SHP77 treated with DMSO at 0.1 percent for 48 hours (cell line): ENCODE measurements at regions not wholly inside any gene's neighbourhood (a gene's known extent, or its start where the extent isn't known, plus 50 kb on each side); places are given as distances from the start of the nearest gene placed in this dataset.
"Not testable (repeated sequence)": the region's sequence is repeated elsewhere in the genome, so short reads cannot be mapped to it uniquely, and the experiment has no call there.

ENCODE experiments used
- DNase-seq: peaks from one replicate; lab custom pipeline; 2025; lab: John Stamatoyannopoulos, UW

GRCh38 chr1:214861615-214862014, 220.9 kb upstream of the KCNK2 start:
- no peak for DNase-seq

- no peak for DNase-seq
Measured at GRCh38 chr1:214862421-214862820, 220.1 kb upstream of the KCNK2 start.

DNA sequence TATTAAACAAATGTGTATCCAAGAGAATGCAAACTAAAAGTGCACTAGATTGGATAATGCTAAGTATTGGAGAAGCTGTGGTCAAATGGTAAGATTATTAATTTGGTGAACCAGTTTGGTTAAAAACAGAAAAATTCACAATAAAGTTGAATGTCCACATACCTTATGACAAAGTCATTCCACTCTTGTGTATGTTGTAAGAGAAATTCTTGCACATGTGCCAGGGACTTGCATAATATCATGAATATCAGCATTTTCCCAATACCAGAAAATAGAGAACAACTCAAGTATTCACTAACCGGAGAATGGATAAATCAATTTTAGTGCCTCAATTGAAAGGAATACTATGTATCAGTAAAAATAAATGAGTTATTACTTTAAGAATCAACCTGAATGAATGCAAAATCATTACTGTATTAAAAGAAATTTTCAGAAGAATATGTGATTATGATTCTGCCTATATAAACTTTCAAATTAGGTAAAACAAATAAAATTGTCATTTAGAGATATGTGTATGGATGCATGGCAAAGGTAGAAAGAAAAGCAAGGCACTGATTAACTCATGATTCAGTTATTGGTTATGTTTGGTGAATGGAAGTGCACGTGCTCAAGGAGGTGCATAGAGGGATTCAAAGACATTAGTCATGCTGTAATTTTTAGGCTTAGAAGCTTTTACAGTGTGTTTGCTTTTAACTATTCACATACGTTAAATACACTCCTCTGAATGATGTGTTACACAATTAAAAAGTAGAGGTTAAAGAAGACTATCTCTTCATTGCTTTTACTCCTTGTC, 217.4 kb upstream of the KCNK2 start:
- DNase-seq = no peak

- not testable (repeated sequence) for DNase-seq
Measured at GRCh38 chr1:214870426-214870825, 212.1 kb upstream of the KCNK2 start.

DNA sequence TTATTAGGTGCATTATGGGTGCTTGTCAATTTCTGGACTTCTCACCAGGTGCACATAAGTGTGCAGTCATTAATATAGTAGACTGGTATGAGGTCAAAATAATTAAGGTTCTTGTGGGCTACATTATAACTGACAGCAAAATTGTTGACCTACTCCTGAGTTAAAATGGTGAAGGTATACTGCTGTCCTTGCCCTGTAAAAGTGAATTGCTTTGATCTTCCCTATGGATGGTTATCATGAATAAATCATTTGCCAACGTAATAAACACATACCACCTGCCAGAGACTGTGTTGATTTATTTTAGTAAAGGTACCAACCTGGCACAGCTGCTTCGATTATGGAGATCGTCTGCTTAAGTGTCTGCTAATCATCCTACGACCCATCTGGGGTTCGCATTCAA, 201.6 kb upstream of the KCNK2 start:
- no peak for DNase-seq

- no peak for DNase-seq
Measured at GRCh38 chr1:214882616-214883015, 199.9 kb upstream of the KCNK2 start.

DNA sequence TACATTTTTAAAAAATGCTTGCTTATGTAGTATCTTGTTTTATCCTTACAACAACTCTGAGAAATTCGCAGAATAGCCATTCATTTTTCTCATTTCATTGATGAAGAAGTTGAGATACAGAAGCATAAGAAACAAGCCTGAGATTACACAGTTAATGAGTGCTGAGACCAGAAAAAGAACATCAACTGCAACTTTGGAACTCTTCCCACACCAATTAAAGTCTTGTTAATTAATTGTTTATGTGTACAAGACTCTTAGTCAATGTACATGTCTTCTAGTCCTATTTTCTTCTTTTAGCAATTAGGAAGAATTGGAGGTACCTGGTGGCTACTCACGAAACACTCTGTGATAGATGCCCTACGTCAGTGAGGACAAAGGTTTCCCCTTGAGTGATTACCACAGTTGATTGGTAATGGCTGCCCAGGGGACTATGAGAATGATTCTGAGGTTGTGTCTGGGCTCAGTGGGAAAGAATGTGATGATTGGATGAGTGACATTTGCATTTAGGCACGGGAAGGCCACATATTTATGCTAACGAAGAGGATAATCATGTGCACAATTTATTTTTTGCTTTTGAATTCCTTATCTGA, 187.4 kb upstream of the KCNK2 start:
- DNase-seq = no peak

- no peak for DNase-seq
Measured at GRCh38 chr1:214896921-214897320, 185.6 kb upstream of the KCNK2 start.

- DNase-seq = no peak
Measured at GRCh38 chr1:214897581-214897980, 185.0 kb upstream of the KCNK2 start.

DNA sequence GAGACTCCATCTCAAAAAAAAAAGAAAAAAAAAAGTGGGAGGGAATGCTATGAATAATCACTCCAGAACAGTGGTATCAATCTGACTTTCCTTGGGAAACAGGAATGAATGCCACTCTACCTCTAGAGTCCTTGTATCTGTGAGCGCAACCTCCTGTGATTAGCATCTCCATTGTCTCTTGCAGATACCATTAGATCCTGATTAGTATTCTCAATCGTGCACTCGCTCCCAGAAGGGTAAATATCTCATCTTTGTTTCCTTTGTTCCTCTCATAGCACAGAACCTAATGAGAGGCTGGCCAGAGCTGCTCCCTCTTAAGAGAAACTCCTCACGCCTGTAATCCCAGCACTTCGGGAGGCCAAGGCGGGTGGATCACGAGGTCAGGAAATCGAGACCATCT, 184.4 kb upstream of the KCNK2 start:
- DNase-seq = no peak

- no peak for DNase-seq
Measured at GRCh38 chr1:214898718-214899117, 183.8 kb upstream of the KCNK2 start.

DNA sequence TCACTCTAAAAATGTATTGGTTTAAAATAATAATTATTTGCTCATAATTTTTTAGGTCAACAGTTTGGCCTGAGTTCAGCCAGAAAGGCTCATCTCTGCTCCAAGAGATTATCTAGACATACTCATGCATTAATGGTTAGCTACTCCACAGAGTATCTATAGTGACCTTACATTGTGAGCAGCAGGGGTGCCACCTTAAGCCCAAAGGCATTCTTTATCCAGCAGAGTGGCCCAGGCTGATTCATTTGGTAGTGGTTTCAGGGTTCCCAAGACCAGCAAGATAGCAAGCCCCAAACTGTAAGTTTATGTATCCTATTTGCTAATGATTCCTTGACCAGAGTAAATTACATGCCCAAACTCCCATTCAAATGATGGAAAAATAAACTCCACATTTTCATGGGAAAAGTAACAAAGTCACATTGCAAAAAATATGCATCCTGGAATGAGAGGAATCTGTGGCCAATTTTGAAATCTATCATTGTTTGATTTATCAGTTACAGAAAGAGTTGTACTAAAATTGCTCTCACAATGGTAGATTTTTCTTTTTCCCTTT, 182.6 kb upstream of the KCNK2 start:
- no peak for DNase-seq

DNA sequence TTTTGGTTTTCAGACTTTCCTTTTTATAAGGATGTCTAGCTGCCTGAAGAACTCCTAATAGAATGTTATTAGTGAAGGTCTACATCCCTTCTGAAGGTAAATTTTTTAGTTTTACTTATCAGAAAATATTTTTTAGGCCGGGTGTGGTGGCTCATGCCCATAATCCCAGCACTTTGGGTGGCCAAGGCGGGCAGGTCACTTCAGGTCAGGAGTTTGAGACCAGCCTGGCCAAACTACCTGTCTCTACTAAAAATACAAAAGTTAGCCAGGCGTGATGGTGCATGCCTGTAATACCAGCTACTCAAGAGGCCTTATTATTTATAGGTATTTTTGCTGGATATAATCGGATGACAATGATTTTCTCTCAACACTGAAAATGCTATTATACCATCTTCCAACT, 181.9 kb upstream of the KCNK2 start:
- no peak for DNase-seq

GRCh38 chr1:214901718-214902117, 180.8 kb upstream of the KCNK2 start:
- DNase-seq = no peak

DNA sequence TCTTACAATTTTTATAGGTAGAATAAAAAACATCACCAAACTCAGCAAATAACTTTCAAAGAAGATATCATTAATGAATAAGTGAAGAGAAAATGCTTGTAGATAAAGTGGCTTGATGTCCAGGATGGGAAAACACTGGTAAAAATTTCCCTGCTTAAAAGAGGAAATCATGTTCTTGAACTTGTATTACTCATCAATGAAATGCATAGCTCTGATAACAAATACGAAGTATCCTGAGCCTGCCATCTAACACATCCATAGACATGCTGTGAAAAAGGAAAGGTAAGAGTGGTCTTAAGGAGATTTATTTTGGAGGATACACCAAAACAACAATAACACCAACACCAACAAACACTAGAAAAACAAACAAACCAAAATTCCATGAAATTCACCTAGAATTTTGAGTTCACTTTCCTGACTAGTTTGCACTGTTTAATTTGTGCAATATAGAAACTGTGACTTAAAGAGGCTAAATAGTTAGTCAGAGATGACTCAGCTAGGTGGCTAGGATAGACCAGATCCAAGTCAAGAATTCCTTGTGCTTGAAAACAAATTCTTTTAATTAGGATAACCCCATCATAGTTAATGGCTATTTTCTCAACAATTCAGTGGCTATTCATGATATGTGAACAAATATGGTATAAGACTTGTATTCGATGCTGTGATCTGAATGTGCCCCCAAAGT, 179.8 kb upstream of the KCNK2 start:
- no peak for DNase-seq

DNA sequence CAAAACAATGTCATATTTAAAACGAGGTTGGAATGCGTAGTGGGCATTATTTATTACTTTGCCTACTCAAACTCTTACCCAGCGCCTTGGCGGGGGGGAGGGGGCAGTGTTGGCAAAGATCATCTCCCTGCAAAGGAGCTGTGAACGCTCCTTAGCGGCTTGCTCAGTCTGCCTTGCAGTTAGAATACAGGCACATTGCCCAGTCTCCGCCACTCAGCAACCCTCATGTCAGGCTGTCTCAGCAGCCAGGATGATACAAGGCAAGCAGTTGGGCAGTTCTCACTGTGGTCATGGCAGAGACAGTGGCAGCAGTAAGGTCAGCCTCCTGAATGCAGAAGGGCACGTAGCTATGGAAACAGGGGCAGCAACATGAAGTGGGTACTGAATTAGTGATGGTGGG, 170.4 kb upstream of the KCNK2 start:
- DNase-seq = no peak

DNA sequence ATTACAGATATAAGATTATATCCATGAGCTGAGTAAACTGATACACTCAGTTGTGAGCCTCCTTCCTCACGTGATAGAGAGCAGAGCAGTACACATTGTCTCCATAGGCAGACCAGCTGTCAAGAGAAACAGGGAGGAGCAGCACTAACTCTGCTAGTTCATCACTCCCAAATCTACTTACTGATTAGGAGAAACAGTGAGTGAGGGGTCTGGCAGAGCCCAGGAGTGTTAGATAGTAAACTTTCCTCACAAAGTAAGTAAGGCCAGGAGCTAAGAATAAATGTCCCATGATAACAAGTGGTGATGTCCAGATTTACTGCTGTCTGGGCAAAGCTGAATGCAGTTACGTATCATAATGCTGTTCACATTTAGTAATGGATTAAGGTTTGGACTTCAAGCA, 168.6 kb upstream of the KCNK2 start:
- DNase-seq = no peak

DNA sequence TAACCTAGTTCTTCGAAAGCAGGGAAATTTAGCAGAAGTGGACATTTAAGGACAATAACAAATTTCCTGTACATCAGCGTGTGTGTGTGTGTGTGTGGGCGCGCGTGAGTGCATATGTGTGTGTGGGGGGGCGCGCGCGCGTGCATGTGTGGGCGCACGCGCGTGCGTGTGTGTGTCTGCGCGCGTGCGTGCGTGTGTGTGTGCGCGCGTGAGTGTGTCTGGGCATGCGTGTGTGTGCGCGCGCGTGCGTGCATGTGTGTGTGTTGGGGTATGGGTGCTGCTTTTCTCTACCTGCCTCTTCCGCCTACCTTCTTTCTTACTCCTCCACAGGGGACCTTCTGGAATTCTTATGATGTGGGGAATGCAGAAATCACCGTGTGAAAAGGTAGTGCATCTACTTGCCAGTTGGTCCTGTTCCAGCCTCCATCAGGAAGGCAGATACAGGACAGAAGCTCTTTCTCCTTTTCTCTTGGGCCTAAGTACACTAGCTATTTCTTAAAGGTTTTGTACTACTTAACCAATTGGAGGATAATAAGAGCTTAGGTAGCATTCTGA, 165.4 kb upstream of the KCNK2 start:
- DNase-seq = no peak

DNA sequence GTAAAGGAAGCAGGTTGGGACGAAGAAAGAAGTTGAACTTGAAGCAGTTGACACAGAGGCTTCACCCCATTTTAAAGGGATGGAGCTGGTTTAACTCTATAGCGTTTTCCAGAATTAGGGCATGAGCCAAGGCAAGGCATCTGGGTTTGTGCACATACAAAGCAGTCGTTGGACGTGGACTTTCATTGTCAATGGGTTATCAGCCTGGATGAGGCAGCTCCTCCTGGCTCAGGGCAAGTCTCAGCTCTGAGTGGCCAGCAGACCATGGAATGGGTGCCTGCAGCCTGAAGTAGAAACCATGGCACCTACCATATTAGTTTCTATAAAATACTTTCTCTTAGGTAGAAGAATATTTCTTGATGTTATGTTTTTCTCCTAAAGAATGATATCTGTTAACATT, 163.8 kb upstream of the KCNK2 start:
- no peak for DNase-seq

GRCh38 chr1:214920337-214920736, 162.2 kb upstream of the KCNK2 start:
- no peak for DNase-seq

GRCh38 chr1:214923278-214923915, 159.1 kb upstream of the KCNK2 start:
- DNase-seq = no peak

DNA sequence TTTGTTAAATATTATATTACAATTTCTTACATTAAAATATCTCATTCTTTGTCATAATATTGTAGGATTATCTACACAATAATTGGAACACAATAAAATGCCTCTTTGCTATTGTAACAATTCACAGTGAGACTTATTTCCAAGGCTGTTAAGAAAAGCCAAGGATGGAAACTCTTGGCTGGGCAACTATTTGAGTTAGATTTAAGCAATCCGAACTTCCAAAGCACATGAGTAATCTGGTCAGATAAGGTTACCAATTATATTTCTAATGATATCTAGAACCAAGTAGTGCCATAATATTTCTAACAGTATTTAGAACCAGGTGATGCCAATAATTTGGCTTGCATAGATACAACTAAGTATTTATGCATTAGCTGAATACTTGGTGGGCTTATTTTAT, 154.7 kb upstream of the KCNK2 start:
- no peak for DNase-seq
